NCI-H2029 treated with DMSO at 0.1 percent for 48 hours (cell line): ENCODE measurements at regions not wholly inside any gene's neighbourhood (a gene's known extent, or its start where the extent isn't known, plus 50 kb on each side); places are given as distances from the start of the nearest gene placed in this dataset.

ENCODE experiments used
- DNase-seq: peaks from one replicate; lab custom pipeline; 2025; lab: John Stamatoyannopoulos, UW

GRCh38 chr22:47995718-47996117 is 1233.3 kb downstream of the TBC1D22A start:
- DNase-seq, result no peak

- DNase-seq, result no peak
Measured at GRCh38 chr22:47995264-47995627, 1232.8 kb downstream of the TBC1D22A start.

GRCh38 chr22:47994601-47995263 is 1232.3 kb downstream of the TBC1D22A start:
- DNase-seq, result no peak

- no peak for DNase-seq
Measured at GRCh38 chr22:47994045-47994444, 1231.6 kb downstream of the TBC1D22A start.

GRCh38 chr22:47990481-47990880 is 1228.0 kb downstream of the TBC1D22A start:
- no peak for DNase-seq

GRCh38 chr22:47987885-47988515 is 1225.5 kb downstream of the TBC1D22A start:
- DNase-seq, result no peak

GRCh38 chr22:47976219-47976618 is 1213.8 kb downstream of the TBC1D22A start:
- DNase-seq, result no peak

- no peak for DNase-seq
Measured at GRCh38 chr22:47967831-47968230, 1205.4 kb downstream of the TBC1D22A start.

- DNase-seq, result no peak
Measured at GRCh38 chr22:47966316-47966715, 1203.9 kb downstream of the TBC1D22A start.

GRCh38 chr22:47965896-47966295 is 1203.4 kb downstream of the TBC1D22A start:
- no peak for DNase-seq

GRCh38 chr22:47965066-47965465 is 1202.6 kb downstream of the TBC1D22A start:
- no peak for DNase-seq

- no peak for DNase-seq
Measured at GRCh38 chr22:47963660-47964059, 1201.2 kb downstream of the TBC1D22A start.

GRCh38 chr22:47957649-47958048 is 1195.2 kb downstream of the TBC1D22A start:
- no peak for DNase-seq

- no peak for DNase-seq
Measured at GRCh38 chr22:47954107-47954506, 1191.7 kb downstream of the TBC1D22A start.

GRCh38 chr22:47944941-47945340 is 1182.5 kb downstream of the TBC1D22A start:
- DNase-seq, result no peak

GRCh38 chr22:47943729-47944700 is 1181.6 kb downstream of the TBC1D22A start:
- no peak for DNase-seq

GRCh38 chr22:47940211-47940610 is 1177.8 kb downstream of the TBC1D22A start:
- DNase-seq, result no peak

- no peak for DNase-seq
Measured at GRCh38 chr22:47933891-47934290, 1171.4 kb downstream of the TBC1D22A start.

- DNase-seq, result no peak
Measured at GRCh38 chr22:47933226-47933625, 1170.8 kb downstream of the TBC1D22A start.

GRCh38 chr22:47929646-47930185 is 1167.3 kb downstream of the TBC1D22A start:
- no peak for DNase-seq

GRCh38 chr22:47929073-47929472 is 1166.6 kb downstream of the TBC1D22A start:
- DNase-seq, result no peak

GRCh38 chr22:47928631-47929030 is 1166.2 kb downstream of the TBC1D22A start:
- DNase-seq, result no peak
